GM12878 (cell line): ENCODE measurements at regions not wholly inside any gene's neighbourhood (a gene's known extent, or its start where the extent isn't known, plus 50 kb on each side); places are given as distances from the start of the nearest gene placed in this dataset.

Experiments
- ATAC-seq: fragments of 200-7000 bp; cut with Tn5 transposase; 3 replicates; pipeline ENCODE4 v1.9.1; 2020; ENCODE audit warnings: mild to moderate bottlenecking, moderate library complexity
- BruUV-seq: library from RNA; stranded (reverse); fragments of 400-500 nt; replicated peaks from 2 replicates; lab custom pipeline; 2021; lab: Mats Ljungman, UMichigan
- CTCF ChIA-PET: fragments of 300-600 bp; sonication (Branson Sonifier 250); formaldehyde crosslinking; extraction: SDS; loops from one replicate; lab custom pipeline; 2021; ENCODE audit warnings: inconsistent platforms; lab: Yijun Ruan, JAX
- POLR2A ChIA-PET: fragments of 350-600 bp; formaldehyde crosslinking; extraction: SDS; loops from one replicate; lab custom pipeline; 2021; ENCODE audit warnings: inconsistent platforms; lab: Charles Lee
- RAD21 ChIA-PET: fragments of 300-600 bp; sonication (Branson Sonifier 250); formaldehyde crosslinking; loops from one replicate; lab custom pipeline; 2023; ENCODE audit warnings: antibody characterized with exemption; ENCODE audit not compliant: unreplicated experiment; lab: Charles Lee
- SMC1A ChIA-PET: fragments of 300-600 bp; sonication (Branson Sonifier 250); formaldehyde crosslinking; loops from one replicate; lab custom pipeline; 2023; ENCODE audit not compliant: unreplicated experiment, uncharacterized antibody; lab: Charles Lee
- DNase-seq: peaks from one replicate; pipeline ENCODE4 v3.0.0-alpha.2; 2011; ENCODE audit warnings: low read depth, low spot score
- FAIRE-seq: peaks from 3 replicates; lab custom pipeline; 2011; peaks lifted over from hg19 to GRCh38; lab: Jason Lieb, UNC
- H2AFZ ChIP-seq: 2 replicates; pipeline ENCODE4 v1.6.0; 2011; ENCODE audit warnings: low read depth, low read length, control low read depth; ENCODE audit not compliant: control insufficient read depth
- H3K27ac ChIP-seq: 2 replicates; pipeline ENCODE4 v1.5.1; 2011; ENCODE audit warnings: control low read depth; ENCODE audit not compliant: control insufficient read depth, insufficient read depth
- H3K27me3 ChIP-seq, 2 experiments: replicated peaks in 1 of 2; 2 replicates each; pipeline versions ENCODE4 v1.6.0 to v1.6.1; 2011; ENCODE audit warnings: low read length in 1 of 2; ENCODE audit not compliant: control insufficient read depth in 2 of 2, insufficient read depth in 2 of 2
- H3K36me3 ChIP-seq, 2 experiments: 2 replicates each; pipeline ENCODE4 v1.5.1; 2011; ENCODE audit warnings: low read length in 1 of 2; ENCODE audit not compliant: control insufficient read depth in 2 of 2, insufficient read depth in 2 of 2
- H3K4me1 ChIP-seq: 2 replicates; pipeline ENCODE4 v1.6.1; 2011; ENCODE audit warnings: mild to moderate bottlenecking, low read length, moderate library complexity, mixed read lengths; ENCODE audit not compliant: control insufficient read depth, insufficient read depth
- H3K4me2 ChIP-seq: 2 replicates; pipeline ENCODE4 v1.6.0; 2011; ENCODE audit warnings: control low read depth; ENCODE audit not compliant: control insufficient read depth, insufficient read depth
- H3K4me3 ChIP-seq: fragments of 200-600 bp; sonication (generic); 2 replicates; pipeline ENCODE4 v1.5.1; 2016
- H3K79me2 ChIP-seq: 2 replicates; pipeline ENCODE4 v1.6.0; 2011; ENCODE audit warnings: low read length; ENCODE audit not compliant: control insufficient read depth, insufficient read depth
- H3K9ac ChIP-seq: 2 replicates; pipeline ENCODE4 v1.8.0; 2011; ENCODE audit warnings: low read length, control low read depth, mixed read lengths; ENCODE audit not compliant: control insufficient read depth, insufficient read depth
- H3K9me3 ChIP-seq: replicated peaks from 3 replicates; pipeline ENCODE4 v1.5.1; 2011; ENCODE audit warnings: mild to moderate bottlenecking, low read length; ENCODE audit not compliant: control insufficient read depth, insufficient read depth
- H4K20me1 ChIP-seq: 2 replicates; pipeline ENCODE4 v1.6.0; 2011; ENCODE audit not compliant: control insufficient read depth, insufficient read depth
- ASH2L ChIP-seq: fragments of 300-600, 200-600 bp; sonication (generic); IDR thresholded peaks from 2 replicates; pipeline ENCODE4 v1.6.1; 2017; ENCODE audit warnings: low read depth, mild to moderate bottlenecking, borderline replicate concordance
- ATF3 ChIP-seq: IDR thresholded peaks from 2 replicates; pipeline ENCODE4 v1.6.1; 2011; ENCODE audit warnings: low read depth, mild to moderate bottlenecking, low read length, moderate library complexity, borderline replicate concordance; ENCODE audit errors: extremely low read depth
- ATF7 ChIP-seq: fragments of 450-650 bp; IDR thresholded peaks from 2 replicates; pipeline ENCODE4 v1.6.1; 2016; ENCODE audit warnings: low read depth, mild to moderate bottlenecking
- CEBPZ ChIP-seq: fragments of 150-350 bp; IDR thresholded peaks from 2 replicates; pipeline ENCODE4 v1.6.1; 2016; ENCODE audit warnings: low read depth, low read length
- ESRRA ChIP-seq: IDR thresholded peaks from 2 replicates; pipeline ENCODE4 v1.6.1; 2012; ENCODE audit warnings: mild to moderate bottlenecking, low read length, improper control_type of control experiment
- MEF2A ChIP-seq: IDR thresholded peaks from 2 replicates; pipeline ENCODE4 v1.6.1; 2011; ENCODE audit warnings: low read depth, mild to moderate bottlenecking, low read length, moderate library complexity; ENCODE audit not compliant: insufficient read depth
- MEF2B ChIP-seq: fragments of 450-650 bp; IDR thresholded peaks from 2 replicates; pipeline ENCODE4 v1.6.1; 2018; ENCODE audit warnings: mild to moderate bottlenecking, moderate library complexity; ENCODE audit not compliant: partially characterized antibody, poor library complexity, severe bottlenecking
- NBN ChIP-seq: fragments of 450-650 bp; IDR thresholded peaks from 2 replicates; pipeline ENCODE4 v1.6.1; 2016
- NFXL1 ChIP-seq: fragments of 450-650 bp; IDR thresholded peaks from 2 replicates; pipeline ENCODE4 v1.6.1; 2017; ENCODE audit warnings: antibody characterized with exemption, mild to moderate bottlenecking, borderline replicate concordance
- POU2F2 ChIP-seq: IDR thresholded peaks from 3 replicates; pipeline ENCODE4 v1.6.1; 2011; ENCODE audit warnings: low read depth, mild to moderate bottlenecking, low read length, borderline replicate concordance
- RBBP5 ChIP-seq: fragments of 200-600 bp; sonication (generic); conservative IDR thresholded peaks from 2 replicates; pipeline ENCODE4 v1.6.1; 2016
- SMAD1 ChIP-seq: fragments of 450-650 bp; IDR thresholded peaks from 2 replicates; pipeline ENCODE4 v1.6.1; 2018; ENCODE audit warnings: mild to moderate bottlenecking, low read depth; ENCODE audit not compliant: partially characterized antibody
- SMAD5 ChIP-seq: IDR thresholded peaks from 2 replicates; pipeline ENCODE4 v1.6.1; 2016; ENCODE audit warnings: antibody characterized with exemption, low read depth
- SMARCA5 ChIP-seq: fragments of 450-650 bp; IDR thresholded peaks from 2 replicates; pipeline ENCODE4 v1.6.1; 2017; ENCODE audit warnings: mild to moderate bottlenecking
- SP1 ChIP-seq: IDR thresholded peaks from one replicate; pipeline ENCODE4 v1.6.1; 2011; ENCODE audit warnings: low read depth, low read length
- SRF ChIP-seq, 2 experiments: IDR thresholded peaks; 2 replicates each; pipeline ENCODE4 v1.6.1; 2011; ENCODE audit warnings: low read depth in 2 of 2, low read length in 2 of 2, mild to moderate bottlenecking in 1 of 2, moderate library complexity in 1 of 2
- STAT3 ChIP-seq: IDR thresholded peaks from 2 replicates; pipeline ENCODE4 v1.6.1; 2011; ENCODE audit warnings: low read depth, low read length, improper control_type of control experiment
- TAF1 ChIP-seq: IDR thresholded peaks from 2 replicates; pipeline ENCODE4 v1.6.1; 2011; ENCODE audit warnings: mild to moderate bottlenecking, low read depth, low read length, borderline replicate concordance
- ZBTB33 ChIP-seq: fragments of 450-650 bp; IDR thresholded peaks from 2 replicates; pipeline ENCODE4 v1.6.1; 2017; ENCODE audit warnings: mild to moderate bottlenecking
- ZNF384 ChIP-seq: IDR thresholded peaks from 2 replicates; pipeline ENCODE4 v1.6.1; 2012; ENCODE audit warnings: low read depth, mild to moderate bottlenecking, low read length, improper control_type of control experiment, borderline replicate concordance
- in situ Hi-C: fragments of 300-500 bp; cut with MboI; formaldehyde crosslinking; loops from 9 replicates; pipeline ENCODE4 v1.14.3; 2018; ENCODE audit warnings: mixed read lengths
- intact Hi-C: fragments of 100-400 bp; cut with micrococcal nuclease; formaldehyde crosslinking; loops from one replicate; pipeline ENCODE4 v1.14.2; 2022; ENCODE audit not compliant: unreplicated experiment

- no peak for TF ChIP-seq SRF (IDR thresholded peaks at IDR 0.05; ENCODE audit: low read depth in 2 of 2, low read length in 2 of 2)
- no peak for TF ChIP-seq NFXL1
- TF ChIP-seq SMARCA5 = no peak
- no peak for TF ChIP-seq ESRRA
- no peak for TF ChIP-seq ATF7
- TF ChIP-seq MEF2A = no peak
These were observed 442.6 kb upstream of the RGMB start (continued) for GRCh38 chr5:98330871-98331270.

- no peak overlapping the region for H2AFZ ChIP-seq
- H4K20me1 ChIP-seq = no peaks in the 10 kb centered on the region
- no TSS peak for BruUV-seq
- no peak for ATAC-seq
- ChIA-PET RAD21 (no interaction called here), CTCF (no interaction called here), SMC1A (no interaction called here), POLR2A (no interaction called here)
- no peak for DNase-seq
- H3K27me3 ChIP-seq = no peaks in the 10 kb centered on the region
- H3K4me3 ChIP-seq = no peak overlapping the region
- no peak overlapping the region for H3K9ac ChIP-seq
- H3K36me3 ChIP-seq = no peaks in the 10 kb centered on the region
- FAIRE-seq = no peak
- no peaks in the 10 kb centered on the region for H3K79me2 ChIP-seq
- H3K27ac ChIP-seq = no peak overlapping the region
- in situ Hi-C loops = no loop called here
- H3K9me3 ChIP-seq = no peaks in the 10 kb centered on the region
- H3K4me2 ChIP-seq = no peak overlapping the region
- H3K4me1 ChIP-seq = no peaks in the 10 kb centered on the region
- intact Hi-C loops = no loop called here
- TF ChIP-seq RBBP5 (no peak), POU2F2 (no peak), SMARCA5 (no peak), ZNF384 (no peak), ATF3 (no peak), NBN (no peak), SMAD1 (no peak), CEBPZ (no peak), ZBTB33 (no peak), STAT3 (no peak), SP1 (no peak), SMAD5 (no peak), MEF2B (no peak), TAF1 (no peak), ASH2L (no peak)
- TF ChIP-seq, all 136 proteins: peak for 0
These were observed 439.5 kb upstream of the RGMB start for GRCh38 chr5:98333921-98334320.
